WTC11 (cell line): ENCODE measurements at regions not wholly inside any gene's neighbourhood (a gene's known extent, or its start where the extent isn't known, plus 50 kb on each side); places are given as distances from the start of the nearest gene placed in this dataset.

Experiments used
- ATAC-seq: fragments of 200-7000 bp; cut with Tn5 transposase; 2 replicates; pipeline ENCODE4 v1.10.0; 2021; ENCODE audit warnings: mild to moderate bottlenecking, moderate library complexity
- CTCF ChIA-PET: fragments of 300-600 bp; sonication (Branson Sonifier 250); formaldehyde crosslinking; loops from one replicate; lab custom pipeline; 2021; ENCODE audit warnings: antibody characterized with exemption; lab: Charles Lee
- POLR2A ChIA-PET: fragments of 350-600 bp; sonication (Branson Sonifier 250); formaldehyde crosslinking; loops from one replicate; lab custom pipeline; 2021; ENCODE audit warnings: antibody characterized with exemption; lab: Charles Lee
- DNase-seq: peaks from one replicate; pipeline ENCODE4 v3.0.0; 2021; ENCODE audit warnings: low spot score
- H3K27ac Mint-ChIP-seq: 2 replicates; pipeline ENCODE4 v1.8.0; 2021; ENCODE audit warnings: mixed read lengths
- H3K27me3 Mint-ChIP-seq: 2 replicates; pipeline ENCODE4 v1.8.0; 2021; ENCODE audit warnings: low read depth, mild to moderate bottlenecking, moderate library complexity, mixed read lengths
- H3K36me3 Mint-ChIP-seq: 2 replicates; pipeline ENCODE4 v1.8.0; 2021; ENCODE audit warnings: mixed read lengths
- H3K4me1 Mint-ChIP-seq: 2 replicates; pipeline ENCODE4 v1.8.0; 2022; ENCODE audit warnings: mixed read lengths
- H3K4me3 Mint-ChIP-seq: 2 replicates; pipeline ENCODE4 v1.8.0; 2021; ENCODE audit warnings: mild to moderate bottlenecking, moderate library complexity, mixed read lengths
- H3K9me3 Mint-ChIP-seq: 2 replicates; pipeline ENCODE4 v1.8.0; 2021; ENCODE audit warnings: mixed read lengths
- ATF2 ChIP-seq: sonication (generic); formaldehyde crosslinking; IDR thresholded peaks from 2 replicates; pipeline ENCODE4 v1.8.1; 2022; ENCODE audit warnings: low read depth, missing genetic modification reagents, borderline replicate concordance
- ATF6 ChIP-seq: sonication (generic); formaldehyde crosslinking; IDR thresholded peaks from 2 replicates; pipeline ENCODE4 v1.8.1; 2023; ENCODE audit warnings: mild to moderate bottlenecking, missing genetic modification reagents
- CBFB ChIP-seq: sonication (generic); formaldehyde crosslinking; IDR thresholded peaks from 2 replicates; pipeline ENCODE4 v1.8.1; 2022; ENCODE audit warnings: mild to moderate bottlenecking, low read depth, missing genetic modification reagents
- CDX4 ChIP-seq: fragments of 250-450 bp; sonication (Bioruptor Pico); IDR thresholded peaks from 2 replicates; pipeline ENCODE4 v1.9.0; 2021; ENCODE audit warnings: moderate library complexity, mild to moderate bottlenecking, inconsistent platforms, borderline replicate concordance
- E2F1 ChIP-seq: sonication (generic); formaldehyde crosslinking; IDR thresholded peaks from 2 replicates; pipeline ENCODE4 v1.8.0; 2022; ENCODE audit warnings: mild to moderate bottlenecking, missing genetic modification reagents
- HMGXB4 ChIP-seq: sonication (generic); formaldehyde crosslinking; IDR thresholded peaks from 2 replicates; pipeline ENCODE4 v1.8.1; 2023; ENCODE audit warnings: mild to moderate bottlenecking, moderate library complexity, missing genetic modification reagents
- IRF2 ChIP-seq: sonication (generic); formaldehyde crosslinking; IDR thresholded peaks from 2 replicates; pipeline ENCODE4 v1.8.0; 2022; ENCODE audit warnings: low read depth, missing genetic modification reagents, borderline replicate concordance
- JUN ChIP-seq: sonication (generic); formaldehyde crosslinking; IDR thresholded peaks from 2 replicates; pipeline ENCODE4 v1.8.0; 2023; ENCODE audit warnings: mild to moderate bottlenecking, missing genetic modification reagents
- PREB ChIP-seq: sonication (generic); formaldehyde crosslinking; IDR thresholded peaks from 2 replicates; pipeline ENCODE4 v1.8.1; 2022; ENCODE audit warnings: mild to moderate bottlenecking, missing genetic modification reagents, moderate library complexity, borderline replicate concordance
- RORB ChIP-seq: fragments of 250-450 bp; sonication (Bioruptor Pico); IDR thresholded peaks from 2 replicates; pipeline ENCODE4 v1.9.0; 2021; ENCODE audit warnings: mild to moderate bottlenecking
- SMAD3 ChIP-seq: sonication (generic); formaldehyde crosslinking; IDR thresholded peaks from 2 replicates; pipeline ENCODE4 v1.8.0; 2022; ENCODE audit warnings: missing genetic modification reagents, mild to moderate bottlenecking, borderline replicate concordance
- ZNF138 ChIP-seq: sonication (generic); formaldehyde crosslinking; conservative IDR thresholded peaks from 2 replicates; pipeline ENCODE4 v1.8.1; 2022; ENCODE audit warnings: mild to moderate bottlenecking, moderate library complexity, missing genetic modification reagents
- ZNF317 ChIP-seq: sonication (generic); formaldehyde crosslinking; IDR thresholded peaks from 2 replicates; pipeline ENCODE4 v1.8.1; 2023; ENCODE audit warnings: low read depth, mild to moderate bottlenecking, moderate library complexity, missing genetic modification reagents, borderline replicate concordance
- ZNF532 ChIP-seq: fragments of 250-450 bp; sonication (Bioruptor Pico); IDR thresholded peaks from 2 replicates; pipeline ENCODE4 v1.9.0; 2021; ENCODE audit warnings: mild to moderate bottlenecking, borderline replicate concordance

- TF ChIP-seq ATF6 (CRISPR knock-in tag) (no peak), ATF2 (CRISPR knock-in tag) (no peak), SMAD3 (CRISPR knock-in tag) (no peak), PREB (no peak), ZNF532 (CRISPR knock-in tag) (no peak), ZNF317 (CRISPR knock-in tag) (no peak), RORB (no peak)
- TF ChIP-seq, all 79 proteins: peak for 0
Observed at GRCh38 chr1:201750934-201751333, 78.0 kb upstream of the IPO9 start (continued).

GRCh38 chr1:201751872-201752271 lies 77.1 kb upstream of the IPO9 start:
- no peak overlapping the region for H3K4me3 Mint-ChIP-seq
- DNase-seq: no peak
- ATAC-seq: peak; percentile 39
- CTCF ChIA-PET: interaction anchor here (1.6 to 2.9 kb wide), 2 partner anchors 41 to 42 kb away, joined by 4 to 22 read pairs; no protein-coding TSS in a partner anchor
- H3K27me3 Mint-ChIP-seq: no peaks in the 10 kb centered on the region
- TF ChIP-seq IRF2 (CRISPR knock-in tag) (no peak), CDX4 (CRISPR knock-in tag) (no peak), E2F1 (no peak), CBFB (no peak), HMGXB4 (no peak), ZNF138 (CRISPR knock-in tag) (no peak), JUN (CRISPR knock-in tag) (no peak)
- no peaks in the 10 kb centered on the region for H3K9me3 Mint-ChIP-seq
- no peaks in the 10 kb centered on the region for H3K36me3 Mint-ChIP-seq
- H3K27ac Mint-ChIP-seq: peak overlapping the region; percentile 33; the same call in 1 of the 2 replicates
- POLR2A ChIA-PET: interaction anchor here (0.6 kb wide), 1 partner anchor 248 kb away, joined by 3 read pairs; no protein-coding TSS in a partner anchor
- peaks cover 74% of the 10 kb centered on the region for H3K4me1 Mint-ChIP-seq
